Psoas muscle (tissue), 7 donors: ENCODE measurements at regions not wholly inside any gene's neighbourhood (a gene's known extent, or its start where the extent isn't known, plus 50 kb on each side); places are given as distances from the start of the nearest gene placed in this dataset.

Experiments
- ATAC-seq, 4 donors: fragments of 200-7000 bp; cut with Tn5 transposase; one replicate each; pipeline ENCODE4 v1.9.1; 2020; ENCODE audit warnings: moderate library complexity in 3 of 4, mild to moderate bottlenecking in 2 of 4
- DNase-seq, 2 donors: peaks; one replicate each; pipeline ENCODE4 v3.0.0-alpha.2; 2020
- H3K27ac ChIP-seq: fragments of 200-600 bp; one replicate; pipeline ENCODE4 v1.8.0; 2022
- H3K27me3 ChIP-seq, 3 donors: fragments of 200-600 bp in 1 of 3; one replicate each; pipeline versions ENCODE4 v1.6.1 to v1.8.0; 2013 to 2022; ENCODE audit warnings: low read length in 2 of 3, mild to moderate bottlenecking in 2 of 3, moderate library complexity in 1 of 3; ENCODE audit not compliant: insufficient read depth in 3 of 3
- H3K36me3 ChIP-seq, 2 donors: fragments of 200-600 bp in 1 of 2; one replicate each; pipeline versions ENCODE4 v1.6.1 to v1.8.0; 2013 to 2022; ENCODE audit warnings: low read depth in 1 of 2, mild to moderate bottlenecking in 1 of 2, moderate library complexity in 1 of 2; ENCODE audit not compliant: insufficient read depth in 1 of 2
- H3K4me1 ChIP-seq: fragments of 200-600 bp; one replicate; pipeline ENCODE4 v1.8.0; 2022
- H3K4me3 ChIP-seq: fragments of 200-600 bp; one replicate; pipeline ENCODE4 v1.8.0; 2022; ENCODE audit warnings: mild to moderate bottlenecking
- H3K9me3 ChIP-seq: fragments of 200-600 bp; one replicate; pipeline ENCODE4 v1.8.0; 2022
- WGBS, 3 donors: extraction: QIAGEN DNeasy Blood & Tissue Kit; methylation state at CpG; one replicate each; pipeline versions ENCODE4 v1.1.6 to v1.1.7; 2013; 5-methylcytosine and 5-hydroxymethylcytosine counted together
- intact Hi-C, 2 donors: fragments of 100-400 bp; cut with DNase I; formaldehyde crosslinking; loops; one replicate each; pipeline versions ENCODE4 v1.11.0 to v1.14.2; 2022
- TF ChIP-seq, protein P1 (sequence below): fragments of 200-600 bp; IDR thresholded peaks from one replicate; pipeline ENCODE4 v1.8.0; 2022; ENCODE audit warnings: antibody characterized with exemption
- donor health status: healthy with polysubstance abuse.
- donor health status: DM: no; HTN: no; CAD: no; lungs with moderate emphysema.
- donor health status: Bipolar disorder and iron deficiency.
- donor health status: healthy.
- donor health status: DM: yes; HTN: yes; CAD: no.
- donor health status: DM: no; HTN: no; CAD: no.
- donor health status: DM: yes; HTN: yes; CAD: no.

DNA sequence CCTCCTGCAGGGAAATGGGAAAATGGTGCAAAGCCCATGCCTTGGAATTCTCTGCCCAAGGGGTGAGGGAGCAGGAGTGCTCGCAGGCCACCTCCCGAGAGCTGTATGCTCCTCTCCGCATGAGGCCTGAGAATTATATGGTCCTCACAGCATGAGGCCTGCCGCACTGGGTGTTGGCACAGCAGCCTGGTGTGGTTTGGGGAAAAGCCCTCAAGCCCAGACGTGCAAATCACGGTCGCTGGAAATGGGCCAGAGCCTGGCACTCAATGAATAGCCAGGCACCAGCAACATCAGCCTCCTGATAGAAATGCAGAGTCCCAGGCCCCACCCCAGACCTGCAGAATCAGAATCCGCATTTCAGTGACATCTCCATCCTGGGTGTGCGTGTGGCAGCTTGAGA, 156.4 kb upstream of the FOXF1 start:
- no peaks in the 10 kb centered on the region for H3K36me3 ChIP-seq
- 65 to 72% (median 70%) methylated on average over 9 of the region's 9 CpGs for WGBS, 3 donors
- DNase-seq (no peak), ATAC-seq (no peak)
- H3K4me3 ChIP-seq: no peak overlapping the region
- TF ChIP-seq, protein P1, sequence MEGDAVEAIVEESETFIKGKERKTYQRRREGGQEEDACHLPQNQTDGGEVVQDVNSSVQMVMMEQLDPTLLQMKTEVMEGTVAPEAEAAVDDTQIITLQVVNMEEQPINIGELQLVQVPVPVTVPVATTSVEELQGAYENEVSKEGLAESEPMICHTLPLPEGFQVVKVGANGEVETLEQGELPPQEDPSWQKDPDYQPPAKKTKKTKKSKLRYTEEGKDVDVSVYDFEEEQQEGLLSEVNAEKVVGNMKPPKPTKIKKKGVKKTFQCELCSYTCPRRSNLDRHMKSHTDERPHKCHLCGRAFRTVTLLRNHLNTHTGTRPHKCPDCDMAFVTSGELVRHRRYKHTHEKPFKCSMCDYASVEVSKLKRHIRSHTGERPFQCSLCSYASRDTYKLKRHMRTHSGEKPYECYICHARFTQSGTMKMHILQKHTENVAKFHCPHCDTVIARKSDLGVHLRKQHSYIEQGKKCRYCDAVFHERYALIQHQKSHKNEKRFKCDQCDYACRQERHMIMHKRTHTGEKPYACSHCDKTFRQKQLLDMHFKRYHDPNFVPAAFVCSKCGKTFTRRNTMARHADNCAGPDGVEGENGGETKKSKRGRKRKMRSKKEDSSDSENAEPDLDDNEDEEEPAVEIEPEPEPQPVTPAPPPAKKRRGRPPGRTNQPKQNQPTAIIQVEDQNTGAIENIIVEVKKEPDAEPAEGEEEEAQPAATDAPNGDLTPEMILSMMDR: no peak
- no peaks in the 10 kb centered on the region for H3K4me1 ChIP-seq
- no peak overlapping the region for H3K27ac ChIP-seq
- H3K27me3 ChIP-seq: peaks cover 0 to 35% (median 8%) of the 10 kb centered on the region in 3 donors
- H3K9me3 ChIP-seq: no peaks in the 10 kb centered on the region
- intact Hi-C loops: no loop called here

DNA sequence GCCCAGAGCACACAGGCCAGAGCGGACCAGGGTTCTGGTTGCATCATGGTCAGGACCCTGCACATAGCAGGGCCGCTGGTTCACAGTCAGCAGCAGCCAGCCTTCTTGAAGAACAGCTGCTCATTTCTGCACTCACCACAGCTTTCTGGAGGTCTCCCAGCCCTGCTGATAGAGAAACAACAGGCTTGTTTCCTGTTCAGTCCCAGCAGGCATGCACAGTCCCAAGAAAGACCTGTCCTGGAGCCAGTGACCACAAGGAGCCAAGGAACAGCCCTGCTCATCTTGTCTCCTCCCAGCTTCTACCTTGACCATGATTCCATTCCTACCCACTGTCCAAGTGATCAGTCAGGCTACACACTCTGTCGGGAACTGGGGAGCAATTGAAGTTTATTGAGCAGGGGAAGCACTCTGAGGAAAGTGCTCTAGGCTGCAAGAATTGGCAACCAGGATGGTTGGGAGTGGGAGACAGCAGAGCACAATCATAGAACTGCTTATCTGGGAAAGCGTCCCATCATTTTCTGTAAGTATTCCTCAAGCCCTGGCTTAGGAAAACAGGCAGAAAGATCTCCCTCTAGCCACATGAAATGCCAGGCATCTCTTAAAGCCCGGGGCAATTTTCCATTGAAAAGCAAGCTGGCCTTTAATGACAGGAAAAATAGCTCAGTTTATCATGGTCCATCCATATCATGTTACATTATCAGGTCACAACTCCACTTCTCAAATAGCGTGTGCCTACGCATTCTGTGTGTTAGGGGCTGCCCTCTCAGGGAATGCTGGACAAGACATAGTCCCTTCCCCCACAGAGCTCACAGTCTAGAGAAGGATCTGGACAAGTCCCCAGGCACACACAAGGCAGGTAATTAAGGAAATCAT, 155.4 kb upstream of the FOXF1 start:
- intact Hi-C loops: no loop called here
- DNase-seq (no peak), ATAC-seq (no peak)
- Histone ChIP-seq H3K27ac (no peak overlapping the region), H3K4me3 (no peak overlapping the region), H3K4me1 (no peaks in the 10 kb centered on the region), H3K36me3 (no peaks in the 10 kb centered on the region), H3K9me3 (no peaks in the 10 kb centered on the region), H3K27me3 (peaks cover 0 to 34% (median 7%) of the 10 kb centered on the region in 3 donors)
- 42 to 53% (median 44%) methylated on average over 7 of the region's 7 CpGs for WGBS, 3 donors
- TF ChIP-seq, protein P1: no peak

GRCh38 chr16:86355531-86355930, 154.8 kb upstream of the FOXF1 start:
- H3K9me3 ChIP-seq: no peaks in the 10 kb centered on the region
- no peaks in the 10 kb centered on the region for H3K36me3 ChIP-seq
- H3K27ac ChIP-seq: no peak overlapping the region
- peaks cover 0 to 28% (median 3%) of the 10 kb centered on the region in 3 donors for H3K27me3 ChIP-seq
- no peak overlapping the region for H3K4me3 ChIP-seq
- intact Hi-C loops: no loop called here
- no peak for DNase-seq
- 83 to 91% (median 88%) methylated on average over 5 of the region's 5 CpGs for WGBS, 3 donors
- TF ChIP-seq, protein P1: no peak
- H3K4me1 ChIP-seq: no peaks in the 10 kb centered on the region
- ATAC-seq: no peak

DNA sequence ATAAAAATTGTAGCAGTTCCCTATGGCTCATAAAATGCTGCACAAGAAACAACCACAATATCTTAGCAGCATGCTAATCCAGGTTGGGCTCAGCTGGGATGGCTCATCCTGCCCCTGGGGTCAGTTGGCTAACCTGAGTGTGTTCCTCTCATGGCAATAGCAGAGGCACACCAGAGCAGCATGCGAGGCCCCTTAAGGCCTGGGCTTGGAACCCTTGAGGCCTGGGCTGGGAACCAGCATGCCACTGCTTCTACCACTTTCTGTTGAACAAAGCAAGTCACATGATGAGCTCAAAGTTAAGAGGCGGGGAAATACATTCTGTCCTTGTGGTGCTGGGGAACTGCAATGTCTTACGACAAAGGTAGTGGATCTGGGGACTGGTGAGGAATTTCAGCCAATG, 154.4 kb upstream of the FOXF1 start:
- Histone ChIP-seq H3K27me3 (peaks cover 0 to 27% (median 3%) of the 10 kb centered on the region in 3 donors), H3K4me3 (no peak overlapping the region), H3K4me1 (no peaks in the 10 kb centered on the region), H3K27ac (no peak overlapping the region), H3K36me3 (no peaks in the 10 kb centered on the region), H3K9me3 (no peaks in the 10 kb centered on the region)
- intact Hi-C loops: no loop called here
- no peak for DNase-seq
- no peak for ATAC-seq
- WGBS, 3 donors: 91 to 97% (median 97%) methylated on average over 3 of the region's 3 CpGs
- TF ChIP-seq, protein P1: no peak
